ENCODE measurements at regions not wholly inside any gene's neighbourhood (a gene's known extent, or its start where the extent isn't known, plus 50 kb on each side); places are given as distances from the start of the nearest gene placed in this dataset.

- H3K9me3 ChIP-seq = no peaks in the 10 kb centered on the region
- FAIRE-seq = no peak
Measured at GRCh38 chr22:44555597-44555996, 57.6 kb upstream of the RTL6 start.

GRCh38 chr22:44555046-44555445 lies 57.0 kb upstream of the RTL6 start:
- DNase-seq (ENCODE audit: low read depth in 1 of 2, low spot score in 1 of 2) (no peak), ATAC-seq (no peak), FAIRE-seq (no peak)
- no peak overlapping the region for H3K4me3 ChIP-seq
- WGBS (ENCODE audit: missing lambda C conversion rate) = 45% methylated on average over 6 of the region's 6 CpGs
- TF ChIP-seq HMGXB4 (CRISPR knock-in tag; IDR thresholded peaks at IDR 0.05; ENCODE audit: borderline replicate concordance) (no peak), MYC (IDR thresholded peaks at IDR 0.05; ENCODE audit: borderline replicate concordance, low read length) (no peak), CEBPB (IDR thresholded peaks at IDR 0.05) (no peak), ESRRA (IDR thresholded peaks at IDR 0.05; ENCODE audit: borderline replicate concordance, low read length) (no peak), RARB (CRISPR knock-in tag; IDR thresholded peaks at IDR 0.05) (no peak), HES2 (IDR thresholded peaks at IDR 0.05) (no peak), CHD4 (IDR thresholded peaks at IDR 0.05; ENCODE audit: borderline replicate concordance) (no peak), RCOR1 (IDR thresholded peaks at IDR 0.05; ENCODE audit: low read depth, low read length) (no peak), TP53 (CRISPR knock-in tag; IDR thresholded peaks at IDR 0.05) (no peak), TFCP2L1 (CRISPR knock-in tag; IDR thresholded peaks at IDR 0.05) (no peak), NPAS2 (CRISPR knock-in tag; IDR thresholded peaks at IDR 0.05; ENCODE audit: borderline replicate concordance) (no peak), USF2 (IDR thresholded peaks at IDR 0.05) (no peak), ZNF302 (CRISPR knock-in tag; IDR thresholded peaks at IDR 0.05) (no peak), JUN (IDR thresholded peaks at IDR 0.05) (no peak), ATOH8 (CRISPR knock-in tag; IDR thresholded peaks at IDR 0.05; ENCODE audit: low read depth) (no peak), HEYL (CRISPR knock-in tag; IDR thresholded peaks at IDR 0.05) (no peak), CTCF (IDR thresholded peaks at IDR 0.05) (no peak), NFE2L2 (conservative IDR thresholded peaks at IDR 0.05; ENCODE audit: low read length) (no peak)
- no peak overlapping the region for H3K4me2 ChIP-seq
- H3K27ac ChIP-seq = no peak overlapping the region
- CTCF ChIA-PET = no interaction called here
- POLR2A ChIA-PET = no interaction called here
- H3K4me1 ChIP-seq = 0 out of 3 replicates have a peak, but pooled peaks cover 3% of the 10 kb centered on the region
- H3K9me3 ChIP-seq = no peaks in the 10 kb centered on the region

More at GRCh38 chr22:44555597-44555996, 57.6 kb upstream of the RTL6 start:
- Histone ChIP-seq H3K4me3 (no peak overlapping the region), H3K4me1 (0 out of 3 replicates have a peak, but pooled peaks cover 3% of the 10 kb centered on the region), H3K27ac (no peak overlapping the region), H3K4me2 (no peak overlapping the region)
- 23% methylated on average over 2 of the region's 2 CpGs for WGBS (ENCODE audit: missing lambda C conversion rate)
- TF ChIP-seq RCOR1 (IDR thresholded peaks at IDR 0.05; ENCODE audit: low read depth, low read length) (no peak), CHD4 (IDR thresholded peaks at IDR 0.05; ENCODE audit: borderline replicate concordance) (no peak), RARB (CRISPR knock-in tag; IDR thresholded peaks at IDR 0.05) (no peak), E2F6 (IDR thresholded peaks at IDR 0.05; ENCODE audit: borderline replicate concordance, low read depth) (no peak), RNF2 (IDR thresholded peaks at IDR 0.05; ENCODE audit: borderline replicate concordance, low read depth) (no peak), JUNB (IDR thresholded peaks at IDR 0.05) (no peak), MAZ (IDR thresholded peaks at IDR 0.05; ENCODE audit: borderline replicate concordance, low read depth, low read length) (no peak), PHF8 (IDR thresholded peaks at IDR 0.05; ENCODE audit: borderline replicate concordance, low read depth) (no peak), RFX5 (IDR thresholded peaks at IDR 0.05) (no peak), POLR2A (IDR thresholded peaks at IDR 0.05; ENCODE audit: low read length) (no peak), EHF (CRISPR knock-in tag; IDR thresholded peaks at IDR 0.05) (no peak), MAFK (IDR thresholded peaks at IDR 0.05; ENCODE audit: partially characterized antibody) (no peak), NR3C1 (IDR thresholded peaks at IDR 0.05) (no peak), MAX (IDR thresholded peaks at IDR 0.05) (no peak), NFE2L2 (conservative IDR thresholded peaks at IDR 0.05; ENCODE audit: low read length) (no peak)
- ChIA-PET POLR2A (no interaction called here), CTCF (no interaction called here)
- DNase-seq (ENCODE audit: low read depth in 1 of 2, low spot score in 1 of 2) = no peak
- no peak for ATAC-seq
